Activated CD4-positive, CD25-positive, alpha-beta regulatory T cell treated with anti-CD3 and anti-CD28 coated beads, Interleukin-2, amount 50 U/mL, for 24 hours (primary cell): ENCODE measurements at regions not wholly inside any gene's neighbourhood (a gene's known extent, or its start where the extent isn't known, plus 50 kb on each side); places are given as distances from the start of the nearest gene placed in this dataset.

Experiments
- ATAC-seq, 2 donors: fragments of 150-1000 bp; cut with Tn5 transposase; one replicate each; pipeline ENCODE4 v1.10.0; 2021; ENCODE audit warnings: mild to moderate bottlenecking in 1 of 2, moderate library complexity in 1 of 2

GRCh38 chr6:14746139-14746837, 499.6 kb upstream of the JARID2 start:
- no peak for ATAC-seq

- no peak for ATAC-seq
Observed at GRCh38 chr6:14747881-14748520, 497.9 kb upstream of the JARID2 start.

DNA sequence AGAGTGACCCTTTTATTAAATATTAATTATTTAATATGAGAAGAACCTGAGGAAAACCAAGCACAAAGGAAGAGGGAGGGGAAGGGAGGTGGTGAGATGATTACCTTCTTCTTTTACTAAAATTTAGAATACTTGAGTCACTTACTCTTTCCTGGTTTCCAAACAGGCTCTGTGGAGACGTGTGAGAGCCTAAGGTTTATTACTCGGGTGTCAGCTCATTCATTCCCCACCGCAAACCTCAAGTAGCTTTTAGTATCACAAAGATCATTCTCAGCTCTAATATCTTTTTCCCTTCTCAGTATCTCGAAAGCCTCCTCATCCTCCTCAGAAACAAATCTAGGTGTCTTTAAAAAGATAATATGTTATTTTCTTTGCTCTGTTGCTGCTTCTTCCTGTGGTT, 497.2 kb upstream of the JARID2 start:
- peak; percentile 19 to 21 for ATAC-seq

DNA sequence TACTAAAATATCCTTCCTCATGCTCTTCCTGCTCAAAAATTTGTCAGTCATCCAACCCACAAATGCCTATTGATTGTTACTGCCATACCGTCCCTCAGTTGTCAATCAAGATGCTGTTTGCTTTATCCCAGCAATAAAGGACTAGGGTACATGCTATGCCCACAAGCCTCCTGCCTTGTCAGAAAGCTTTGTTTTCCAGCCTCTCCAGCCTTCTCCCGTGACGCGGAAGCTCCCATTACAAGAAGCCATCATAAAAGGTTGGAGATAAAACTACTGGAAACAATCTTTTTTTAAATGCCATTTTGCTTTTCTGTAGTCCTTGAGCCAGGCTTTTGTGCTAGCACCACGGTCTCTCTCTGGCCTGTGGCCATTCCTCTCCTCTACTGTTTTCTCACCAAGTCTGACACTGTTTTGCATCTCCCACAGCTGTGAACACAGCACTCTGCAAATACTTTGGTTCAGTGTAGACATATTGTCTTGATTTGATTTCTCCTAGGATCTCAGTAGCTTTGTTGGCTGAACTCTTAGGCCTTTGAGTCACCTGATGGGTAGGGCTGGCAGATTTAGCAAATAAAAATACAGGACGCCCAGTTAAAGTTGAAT, 495.7 kb upstream of the JARID2 start:
- ATAC-seq, result no peak

DNA sequence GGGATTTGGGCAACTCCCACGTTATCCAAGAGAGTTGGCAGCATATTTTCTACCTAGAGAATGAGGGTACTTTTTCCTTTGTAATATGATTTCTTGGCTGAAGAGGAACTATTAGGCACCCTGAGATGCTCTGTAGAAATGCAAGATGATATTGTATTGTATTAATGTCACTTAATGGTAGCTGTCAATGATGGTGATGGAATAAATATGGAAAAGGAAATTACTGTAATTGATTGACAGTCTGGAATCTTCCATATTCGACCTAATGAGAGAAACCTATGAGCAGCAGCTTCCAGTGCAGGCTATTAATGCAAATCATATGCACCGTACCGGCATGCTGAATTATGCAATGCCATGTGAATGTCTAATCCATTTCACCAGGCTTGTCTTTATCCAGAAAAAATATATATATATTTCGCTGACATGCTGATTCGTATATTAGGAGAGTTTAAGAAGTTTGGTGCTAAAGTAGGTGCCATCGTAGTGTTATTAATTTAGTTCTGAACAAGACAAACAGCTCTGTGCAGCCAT, 494.2 kb upstream of the JARID2 start:
- ATAC-seq, result no peak

- peak; percentile 85 to 91 for ATAC-seq
Observed at GRCh38 chr6:14754751-14755513, 490.9 kb upstream of the JARID2 start.

GRCh38 chr6:14756340-14756739, 489.5 kb upstream of the JARID2 start:
- ATAC-seq, result no peak

DNA sequence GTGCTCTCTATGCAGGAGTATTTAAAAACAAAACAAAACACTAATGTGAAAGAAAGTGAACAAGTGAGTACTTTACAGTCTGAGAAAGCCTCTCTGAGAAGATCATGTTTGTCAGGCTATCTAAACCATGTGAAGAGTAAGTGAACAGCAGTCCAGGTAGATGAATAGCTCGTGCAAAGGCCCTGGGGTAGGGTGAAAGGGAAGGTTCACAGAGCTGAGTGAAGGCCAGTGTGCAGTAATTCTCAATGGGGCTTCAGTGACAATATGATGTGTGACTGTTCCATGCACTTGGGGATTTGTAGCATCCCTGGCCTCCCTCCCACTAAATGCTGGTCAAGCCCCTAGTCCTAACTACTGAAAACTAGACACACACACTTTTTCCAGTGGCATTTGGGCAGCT, 488.9 kb upstream of the JARID2 start:
- no peak for ATAC-seq

DNA sequence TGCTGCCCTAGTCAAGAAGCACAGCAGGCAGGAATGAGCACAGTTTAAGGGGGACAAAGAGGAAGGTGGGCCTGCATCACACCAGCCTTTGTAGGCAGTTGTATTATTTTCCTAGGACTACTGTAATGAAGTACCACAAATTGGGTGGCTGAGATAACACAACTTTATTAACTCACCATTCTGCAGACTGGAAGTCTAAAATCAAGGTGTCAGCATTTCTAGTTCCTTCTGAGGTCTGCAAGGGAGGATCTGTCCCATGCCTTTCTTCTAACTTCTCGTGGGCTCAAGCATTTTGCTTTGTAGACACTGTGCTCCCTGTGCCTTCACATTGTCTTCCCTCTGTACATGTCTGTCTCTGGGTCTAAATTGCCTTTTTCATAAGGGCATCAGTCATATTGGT, 488.5 kb upstream of the JARID2 start:
- ATAC-seq, result no peak

GRCh38 chr6:14758421-14759081, 487.3 kb upstream of the JARID2 start:
- ATAC-seq, result peak in 1 of 2 donors; percentile 28

- ATAC-seq, result no peak
Observed at GRCh38 chr6:14759976-14760672, 485.7 kb upstream of the JARID2 start.

DNA sequence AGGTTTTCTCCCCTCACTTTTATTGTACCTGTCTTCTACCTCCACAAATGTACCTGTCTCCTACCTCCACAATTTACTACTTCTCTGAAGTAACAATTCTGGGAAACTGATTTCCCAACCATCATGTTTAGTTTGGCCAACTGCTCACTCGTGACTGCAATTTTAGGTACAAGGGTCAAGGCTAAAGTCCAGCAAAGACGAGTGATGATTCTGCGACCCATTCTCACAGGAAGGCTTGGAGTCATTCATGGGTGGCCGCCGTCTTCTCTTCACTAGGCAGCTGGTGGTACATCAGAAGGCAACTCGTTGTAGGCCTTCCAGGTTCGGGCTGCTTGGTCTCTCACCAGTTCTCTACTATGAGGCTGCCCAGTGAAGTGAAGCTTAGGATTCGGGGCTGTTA, 483.8 kb upstream of the JARID2 start:
- no peak for ATAC-seq

- no peak for ATAC-seq
Observed at GRCh38 chr6:14763139-14763538, 482.7 kb upstream of the JARID2 start.

GRCh38 chr6:14763616-14764015, 482.3 kb upstream of the JARID2 start:
- ATAC-seq, result no peak

- no peak for ATAC-seq
Observed at GRCh38 chr6:14765106-14765505, 480.8 kb upstream of the JARID2 start.

- no peak for ATAC-seq
Observed at GRCh38 chr6:14765721-14766390, 480.0 kb upstream of the JARID2 start.

DNA sequence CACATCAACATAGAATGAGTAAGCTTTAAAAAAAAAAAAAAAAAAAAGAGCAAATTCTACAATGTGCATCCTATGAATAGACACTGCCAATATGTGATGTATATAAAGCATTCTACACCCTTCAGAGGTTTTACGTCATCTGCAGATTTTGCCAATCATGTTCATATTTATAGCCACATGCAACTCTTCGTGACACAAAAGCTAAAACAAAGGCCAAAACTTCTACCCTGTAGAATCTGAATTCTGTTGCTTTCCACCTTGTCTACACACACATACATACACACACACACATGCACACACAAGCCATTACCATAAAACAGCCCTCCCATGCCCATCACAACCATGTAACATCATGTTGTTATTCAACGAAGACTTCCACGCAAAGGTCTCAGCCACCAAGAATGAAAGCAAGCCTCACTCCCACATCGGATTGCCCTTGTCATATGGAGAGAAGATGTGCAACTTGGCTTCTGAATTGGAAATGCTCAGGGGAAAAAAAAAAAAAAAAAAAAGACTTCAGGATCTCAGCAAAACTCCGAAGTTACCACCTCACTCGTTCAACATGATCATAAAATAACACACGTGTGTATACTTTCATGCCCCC, 479.4 kb upstream of the JARID2 start:
- ATAC-seq, result no peak

- ATAC-seq, result no peak
Observed at GRCh38 chr6:14767226-14767625, 478.6 kb upstream of the JARID2 start.

GRCh38 chr6:14770040-14770439, 475.8 kb upstream of the JARID2 start:
- ATAC-seq, result no peak

DNA sequence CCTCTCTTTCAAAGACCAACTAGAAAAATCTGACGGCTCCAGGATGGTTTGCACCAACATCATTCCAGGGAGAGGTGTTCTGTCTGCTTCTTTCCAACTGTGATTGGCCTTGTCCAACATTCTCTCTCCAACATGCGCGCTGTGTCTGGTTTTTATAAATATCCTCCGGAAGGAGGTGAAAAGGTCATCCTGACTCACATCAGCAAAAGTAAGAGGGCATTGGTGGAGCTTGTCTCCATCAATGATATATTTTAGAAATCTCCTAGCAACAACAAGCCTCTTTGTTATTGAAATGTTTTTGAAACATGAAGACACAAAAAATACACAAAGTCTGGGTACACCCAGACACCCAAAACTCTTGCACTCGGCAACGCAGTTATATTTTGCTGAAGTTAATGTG, 475.3 kb upstream of the JARID2 start:
- ATAC-seq, result no peak

DNA sequence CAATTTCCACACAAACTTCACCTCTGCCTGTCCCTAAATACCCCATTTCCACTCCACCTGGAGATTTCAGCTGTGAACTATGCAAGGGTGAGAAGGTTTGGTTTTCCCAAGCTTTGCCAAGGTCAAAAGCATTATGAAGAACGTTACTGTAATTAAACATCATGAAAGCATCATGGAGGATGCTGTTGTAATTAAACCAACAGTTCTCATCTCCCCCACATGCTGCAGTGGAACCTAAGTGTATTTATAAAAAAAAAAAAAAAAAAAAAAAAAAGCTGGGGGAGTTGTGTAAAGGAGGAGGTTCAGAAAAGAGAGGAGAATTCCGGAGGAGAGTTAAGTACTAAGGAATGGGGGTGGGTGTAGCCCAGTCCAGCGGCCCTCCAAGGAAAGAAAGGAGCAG, 474.9 kb upstream of the JARID2 start:
- ATAC-seq, result no peak
